ENCODE measurements at regions not wholly inside any gene's neighbourhood (a gene's known extent, or its start where the extent isn't known, plus 50 kb on each side); places are given as distances from the start of the nearest gene placed in this dataset.

DNA sequence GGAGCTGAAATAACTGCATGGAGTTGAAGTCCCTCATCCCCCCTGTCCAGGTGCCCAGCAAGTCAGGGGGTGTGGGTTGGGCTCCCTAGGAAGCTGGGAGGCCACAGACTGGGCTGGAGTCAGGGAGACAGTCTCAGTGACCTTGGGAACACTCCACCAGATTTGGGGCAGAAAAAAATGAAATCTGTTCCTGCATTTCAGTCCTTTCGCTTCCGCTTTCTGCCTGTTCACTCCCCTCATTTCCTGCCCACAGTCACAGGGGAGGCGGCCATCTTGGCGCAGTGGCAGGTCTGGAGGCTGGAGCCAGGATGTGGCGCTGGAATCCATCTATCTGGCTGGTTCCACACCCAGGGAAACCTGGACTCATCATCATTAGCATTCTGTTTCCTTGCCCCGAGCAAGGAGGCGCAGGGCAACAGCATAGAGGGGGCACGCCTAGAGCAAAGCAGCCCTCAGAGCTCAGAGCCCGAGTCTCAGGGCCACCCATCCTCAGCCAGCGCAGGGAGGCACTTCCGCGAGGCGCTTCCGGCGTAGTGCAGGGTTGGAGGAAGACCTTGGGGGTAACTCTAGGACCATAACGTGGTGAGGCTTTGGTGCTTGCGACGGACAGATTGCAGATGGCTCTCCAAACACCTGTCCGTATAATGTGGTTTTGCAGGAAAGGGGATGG is 86.2 kb upstream of the HSPA9 start:
- no peak for TF ChIP-seq POLR2AphosphoS5 (IDR thresholded peaks at IDR 0.05)
- TF ChIP-seq, protein P1, sequence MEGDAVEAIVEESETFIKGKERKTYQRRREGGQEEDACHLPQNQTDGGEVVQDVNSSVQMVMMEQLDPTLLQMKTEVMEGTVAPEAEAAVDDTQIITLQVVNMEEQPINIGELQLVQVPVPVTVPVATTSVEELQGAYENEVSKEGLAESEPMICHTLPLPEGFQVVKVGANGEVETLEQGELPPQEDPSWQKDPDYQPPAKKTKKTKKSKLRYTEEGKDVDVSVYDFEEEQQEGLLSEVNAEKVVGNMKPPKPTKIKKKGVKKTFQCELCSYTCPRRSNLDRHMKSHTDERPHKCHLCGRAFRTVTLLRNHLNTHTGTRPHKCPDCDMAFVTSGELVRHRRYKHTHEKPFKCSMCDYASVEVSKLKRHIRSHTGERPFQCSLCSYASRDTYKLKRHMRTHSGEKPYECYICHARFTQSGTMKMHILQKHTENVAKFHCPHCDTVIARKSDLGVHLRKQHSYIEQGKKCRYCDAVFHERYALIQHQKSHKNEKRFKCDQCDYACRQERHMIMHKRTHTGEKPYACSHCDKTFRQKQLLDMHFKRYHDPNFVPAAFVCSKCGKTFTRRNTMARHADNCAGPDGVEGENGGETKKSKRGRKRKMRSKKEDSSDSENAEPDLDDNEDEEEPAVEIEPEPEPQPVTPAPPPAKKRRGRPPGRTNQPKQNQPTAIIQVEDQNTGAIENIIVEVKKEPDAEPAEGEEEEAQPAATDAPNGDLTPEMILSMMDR (IDR thresholded peaks at IDR 0.05), result no peak

Data from stomach (tissue), 4 donors.